ENCODE measurements at regions not wholly inside any gene's neighbourhood (a gene's known extent, or its start where the extent isn't known, plus 50 kb on each side); places are given as distances from the start of the nearest gene placed in this dataset.
"Not testable (repeated sequence)": the region's sequence is repeated elsewhere in the genome, so short reads cannot be mapped to it uniquely, and the experiment has no call there.

- not testable (repeated sequence) for TF ChIP-seq CTCF, POLR2A (IDR thresholded peaks at IDR 0.05)
Measured at GRCh38 chr9:41837684-41838561, 291.3 kb downstream of the CNTNAP3B start.
